ENCODE measurements at regions not wholly inside any gene's neighbourhood (a gene's known extent, or its start where the extent isn't known, plus 50 kb on each side); places are given as distances from the start of the nearest gene placed in this dataset.

DNA sequence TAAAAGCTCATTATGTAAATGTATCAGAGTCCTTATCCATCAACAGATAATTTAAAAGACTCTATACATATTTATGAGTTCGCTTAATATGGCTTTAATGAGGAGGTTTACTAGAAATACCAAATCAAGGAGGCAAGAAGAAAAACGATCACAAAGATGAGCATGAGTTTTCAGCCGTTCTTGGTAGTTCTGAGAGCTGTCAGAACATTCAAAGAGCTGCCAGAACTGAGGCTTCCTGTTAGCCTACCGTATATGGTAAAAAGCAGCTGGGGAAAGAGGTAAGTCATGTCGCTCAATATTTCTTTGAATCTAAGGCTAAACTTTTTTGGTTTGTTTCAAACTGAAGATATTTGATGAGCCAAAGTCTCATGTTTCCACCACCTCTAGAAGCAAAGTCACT is 115.3 kb upstream of the PLXNC1 start:
- DNase-seq, result no peak

DNA sequence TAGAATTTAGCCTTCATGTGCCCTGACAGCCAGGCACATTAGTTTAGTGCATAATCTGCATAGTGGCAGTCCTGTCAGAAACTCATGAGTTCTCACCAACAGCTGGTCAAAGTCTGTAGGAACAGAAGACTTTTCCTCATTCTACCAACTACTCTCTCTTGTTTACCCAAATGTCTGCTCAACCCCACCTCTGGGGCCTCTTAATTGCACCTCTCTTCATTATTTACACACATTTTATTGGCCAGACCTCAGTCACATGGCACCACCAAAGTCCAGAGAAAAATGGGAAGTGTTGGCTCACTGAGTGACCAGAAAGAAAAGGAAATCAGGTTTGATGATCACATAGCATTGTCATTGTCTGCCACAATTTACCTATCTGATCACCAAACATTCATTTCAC is 114.6 kb upstream of the PLXNC1 start:
- no peak for DNase-seq

DNA sequence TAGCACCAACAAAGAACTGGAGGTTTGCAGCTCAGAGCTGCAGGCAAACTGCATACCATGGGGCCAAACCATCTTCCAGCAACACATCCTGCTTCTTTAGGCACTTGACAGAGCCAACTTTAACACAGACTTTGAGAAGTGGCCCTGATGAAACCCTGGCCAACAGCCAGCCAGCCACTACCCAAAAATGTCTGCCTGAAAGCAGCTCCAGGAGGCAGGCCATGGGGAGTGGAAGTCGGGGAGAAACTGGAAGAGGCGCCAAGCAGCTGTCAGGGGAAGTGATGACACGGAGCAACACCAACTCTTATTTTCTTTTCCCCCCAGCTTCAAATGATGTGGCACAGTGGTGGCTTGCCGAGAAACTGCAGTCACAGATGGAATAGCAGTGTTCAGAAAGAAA is 110.9 kb upstream of the PLXNC1 start:
- no peak for DNase-seq

DNA sequence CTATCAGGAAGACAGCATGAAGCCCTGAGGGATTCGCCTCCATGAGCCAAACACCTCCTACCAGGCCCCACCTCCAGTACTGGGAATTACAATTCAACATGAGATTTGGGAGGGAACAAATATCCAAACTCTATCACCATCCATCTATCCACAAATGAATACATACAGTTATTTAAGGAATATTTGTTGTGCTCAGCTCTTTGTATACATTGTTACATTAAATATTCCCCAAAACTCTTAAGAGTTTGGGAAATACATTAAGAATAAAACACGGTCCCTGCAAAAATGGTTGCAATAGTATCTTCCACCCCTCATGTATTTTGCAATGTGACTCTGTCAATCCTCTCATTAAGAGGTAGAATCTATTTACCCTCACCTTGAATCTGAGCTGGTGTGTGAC is 109.8 kb upstream of the PLXNC1 start:
- no peak for DNase-seq

DNA sequence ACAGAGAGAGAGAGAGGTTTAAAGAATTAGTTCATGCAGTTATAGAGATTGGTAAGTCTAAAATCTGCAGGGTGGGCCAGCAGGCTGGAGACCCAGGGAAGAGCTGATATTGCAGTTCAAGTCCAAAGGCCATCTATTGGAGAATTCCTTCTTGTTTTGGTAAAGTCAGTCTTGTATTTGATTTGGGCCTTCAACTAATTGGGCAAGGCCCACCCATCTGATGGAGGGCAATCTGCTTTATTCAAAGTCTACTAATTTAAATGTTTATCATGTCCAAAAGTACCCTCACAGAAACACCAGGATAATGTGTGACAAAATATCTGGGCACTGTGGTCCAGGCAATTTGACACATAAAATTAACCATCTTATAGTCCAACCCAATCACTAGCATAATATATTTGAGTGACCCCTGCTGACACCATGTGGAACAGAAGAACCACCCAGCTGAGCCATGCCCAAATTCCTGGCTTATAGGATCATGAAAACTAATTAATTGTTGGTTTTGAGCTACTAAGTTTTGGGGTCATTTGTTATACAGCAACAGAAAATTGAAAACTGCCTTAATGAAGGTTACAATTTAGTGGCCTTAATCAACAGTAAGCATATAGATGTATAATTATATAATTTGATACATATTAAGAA is 109.1 kb upstream of the PLXNC1 start:
- no peak for DNase-seq

DNA sequence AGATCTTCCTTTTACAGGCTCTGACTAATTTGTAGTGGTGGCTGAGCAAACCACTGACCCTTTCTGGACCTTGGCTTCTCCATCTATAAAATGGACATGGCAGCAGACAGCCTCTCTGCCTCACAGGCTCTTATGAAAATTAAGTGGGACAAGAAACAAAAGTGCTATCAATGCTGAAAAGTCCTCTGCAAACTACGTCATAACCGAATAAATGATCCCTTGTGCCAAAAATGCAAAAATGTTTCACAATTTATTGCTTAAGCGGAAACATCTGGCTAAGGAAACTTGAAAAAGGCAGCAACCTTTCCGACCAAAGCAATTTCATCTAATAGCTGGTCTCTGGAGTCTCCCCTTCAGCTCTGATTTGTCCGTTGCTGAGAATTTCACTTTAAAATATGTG is 108.5 kb upstream of the PLXNC1 start:
- DNase-seq, result no peak

DNA sequence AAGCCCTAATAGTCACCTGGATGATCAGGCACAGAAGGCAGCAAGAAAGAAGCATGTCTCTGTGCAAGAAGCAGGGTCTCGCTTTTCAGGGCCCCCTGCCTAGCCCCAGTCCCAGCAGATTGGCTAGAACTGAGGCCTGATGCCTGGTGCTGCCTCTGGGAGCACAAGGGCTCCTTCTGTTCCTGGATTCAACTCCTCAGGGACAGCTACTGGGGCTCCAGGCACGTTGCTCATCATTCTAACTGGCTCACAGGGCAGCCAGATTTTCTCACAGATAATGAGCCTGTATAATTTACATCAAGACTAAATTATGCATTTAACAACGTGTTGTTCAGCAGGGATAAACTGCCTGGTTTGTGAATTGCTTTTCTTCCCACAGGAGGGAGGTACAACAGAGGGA is 106.5 kb upstream of the PLXNC1 start:
- DNase-seq, result no peak

DNA sequence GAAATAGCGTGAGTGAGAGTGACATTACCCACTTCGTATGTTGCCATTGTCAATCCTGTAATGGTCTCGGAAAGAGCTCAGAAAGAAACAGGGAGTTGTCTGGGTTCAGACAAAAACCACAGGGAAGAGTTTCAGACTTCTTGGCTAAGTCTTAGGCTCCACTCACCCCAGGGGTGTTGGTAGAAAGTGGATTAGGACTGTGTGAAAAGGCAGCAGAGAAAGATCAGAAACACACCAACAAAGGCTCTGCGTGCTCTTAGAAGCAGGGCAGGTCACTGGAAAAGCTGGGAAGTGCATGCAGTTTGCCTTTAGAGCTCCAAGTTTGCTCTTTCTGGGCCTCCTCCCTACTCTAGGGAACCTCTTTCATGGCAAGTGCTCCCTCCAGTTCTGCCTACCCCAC is 106.1 kb upstream of the PLXNC1 start:
- DNase-seq, result no peak

DNA sequence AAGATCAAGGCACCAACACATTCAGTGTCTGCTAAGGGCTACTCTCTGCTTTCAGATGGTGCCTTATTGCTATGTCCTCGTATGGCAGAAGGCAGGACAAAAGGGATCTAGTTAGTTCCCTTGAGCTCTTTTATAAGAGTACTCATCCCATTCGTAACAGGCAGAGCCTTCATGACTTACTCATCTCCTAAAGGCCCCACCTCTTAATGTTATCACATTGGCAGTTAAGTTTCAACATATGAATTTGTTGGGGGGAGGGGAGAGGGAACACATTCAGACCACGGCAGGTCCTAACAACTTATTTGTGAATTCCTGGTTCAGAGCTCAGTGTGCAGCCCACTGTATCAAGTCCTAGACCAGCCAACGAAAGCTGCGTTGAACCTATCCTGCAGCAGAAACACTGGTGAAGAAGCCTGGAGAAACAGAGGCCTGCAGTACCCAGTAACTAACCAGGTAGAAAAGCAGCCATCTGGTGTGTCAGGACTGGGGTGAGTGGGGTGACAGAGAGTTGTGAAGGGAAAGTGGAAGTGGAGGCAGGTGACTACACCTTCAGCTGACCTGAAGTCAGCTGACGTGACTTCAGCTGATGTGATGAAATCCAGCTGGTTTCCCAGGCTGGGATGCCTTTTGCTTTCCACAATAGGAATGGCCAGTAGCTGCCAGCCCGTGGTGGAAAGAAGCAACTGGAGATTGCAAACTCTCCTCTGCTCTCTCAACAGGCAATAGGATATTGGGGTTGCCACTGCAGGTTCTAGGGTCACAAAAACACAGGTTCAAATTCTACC is 101.6 kb upstream of the PLXNC1 start:
- DNase-seq, result no peak

DNA sequence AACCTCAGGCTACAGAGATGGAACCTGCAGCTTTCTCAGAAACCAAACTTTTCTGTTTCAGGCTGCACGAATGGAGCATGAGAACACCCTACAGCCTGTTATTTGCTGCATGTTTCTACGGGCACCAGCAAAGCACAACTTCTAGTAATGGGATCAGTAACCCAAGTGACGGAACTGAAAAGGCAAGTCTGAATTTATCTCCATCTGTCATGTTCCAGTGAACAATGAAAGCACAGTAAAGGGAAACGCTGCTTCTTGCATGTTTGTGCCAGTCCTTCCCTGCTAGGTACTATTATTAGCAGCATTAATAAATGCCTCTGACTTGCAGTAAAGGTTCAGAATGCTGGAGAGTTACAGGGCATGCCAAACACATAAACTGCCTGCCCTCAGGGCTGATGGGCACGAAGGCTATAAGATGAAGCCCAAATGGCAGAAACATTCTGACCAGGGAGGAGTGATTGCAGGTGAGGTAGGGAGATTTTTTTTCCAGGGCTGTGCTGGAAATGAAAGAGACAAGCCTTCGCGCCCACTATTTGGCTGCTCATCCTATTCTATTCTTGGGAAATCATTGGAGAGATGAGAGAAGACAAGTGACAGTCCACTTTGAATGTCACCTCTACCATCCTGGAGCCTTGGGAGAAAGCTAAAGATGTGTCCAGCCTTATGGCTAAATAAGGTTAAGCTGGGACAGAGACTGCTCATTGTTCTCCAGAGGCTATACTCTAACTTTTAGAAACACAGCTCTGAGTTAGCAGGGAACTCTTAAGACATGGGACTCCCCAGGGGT is 100.4 kb upstream of the PLXNC1 start:
- no peak for DNase-seq

DNA sequence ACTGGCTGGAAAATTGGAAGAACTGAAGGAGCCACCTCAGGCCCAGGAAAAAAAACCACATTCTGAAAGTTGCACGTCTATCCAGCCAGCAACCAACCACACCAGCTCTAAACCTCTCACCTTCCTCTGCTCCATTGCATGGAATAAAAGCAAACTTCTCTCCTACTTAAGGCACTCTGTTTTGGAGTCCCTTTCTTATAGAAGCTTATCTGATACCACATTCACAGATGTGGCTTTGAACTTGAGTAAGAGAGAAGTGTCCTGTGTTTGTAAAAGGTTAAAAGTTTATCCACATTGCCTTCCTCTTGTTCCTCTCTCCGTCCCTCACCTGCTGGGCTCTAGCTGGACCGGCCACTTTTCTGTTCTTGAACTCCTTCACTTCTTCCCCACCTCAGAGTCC is 99.6 kb upstream of the PLXNC1 start:
- no peak for DNase-seq

DNA sequence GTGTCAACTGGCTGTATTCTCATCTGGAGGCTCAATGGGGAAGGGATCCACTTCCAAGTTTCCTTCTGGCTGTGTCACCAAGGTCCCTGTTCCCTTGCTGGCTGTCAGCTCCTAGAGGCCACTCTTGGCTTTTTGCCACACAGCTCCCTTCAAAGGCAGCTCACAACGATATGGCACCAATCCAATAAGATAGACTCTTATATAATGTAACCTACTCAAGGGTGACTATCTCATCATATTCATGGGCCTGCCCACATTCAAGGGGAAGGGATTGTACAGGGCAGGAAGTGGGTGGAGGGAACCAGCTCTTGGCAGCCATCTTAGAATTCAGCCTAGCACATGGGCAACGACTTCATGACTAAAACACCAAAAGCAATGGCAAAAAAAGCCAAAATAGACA is 98.7 kb upstream of the PLXNC1 start:
- no peak for DNase-seq

DNA sequence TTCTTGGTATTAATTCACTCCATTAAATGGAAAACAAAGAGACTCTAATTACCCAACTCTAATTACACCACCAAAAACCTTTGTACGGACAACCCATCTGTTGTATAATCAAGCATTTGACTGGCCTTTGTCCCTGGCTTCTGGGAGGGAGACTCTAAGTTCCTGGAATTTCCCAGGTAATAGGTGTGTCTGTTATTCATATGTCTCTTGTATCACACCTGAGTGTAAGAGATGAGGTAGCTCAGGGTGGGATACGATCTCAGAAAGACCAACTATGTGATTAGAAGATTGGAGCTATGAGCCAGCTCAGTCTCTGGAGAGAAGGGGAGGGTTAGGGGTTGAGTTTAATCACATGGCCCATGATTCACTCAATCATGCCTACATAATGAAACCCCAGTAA is 94.7 kb upstream of the PLXNC1 start:
- no peak for DNase-seq

DNA sequence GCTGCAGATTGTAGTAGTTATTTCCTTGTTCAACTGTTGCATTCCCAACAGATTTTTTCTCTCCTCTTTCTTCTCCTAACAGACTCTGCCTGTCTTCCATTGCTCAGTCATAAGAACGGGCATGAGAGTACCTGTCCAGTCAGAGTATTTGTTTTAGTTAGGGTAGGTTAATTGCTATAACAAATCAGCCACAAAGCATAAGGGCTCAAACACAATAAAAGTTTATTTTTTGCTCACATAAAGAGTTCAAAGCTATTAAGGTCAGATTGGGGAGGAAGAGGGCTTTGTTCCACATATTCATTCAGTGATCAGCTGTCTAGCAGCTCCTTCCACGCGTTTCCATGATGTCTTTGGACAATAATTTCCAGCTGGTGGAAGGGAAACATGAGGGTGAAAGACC is 92.8 kb upstream of the PLXNC1 start:
- no peak for DNase-seq

DNA sequence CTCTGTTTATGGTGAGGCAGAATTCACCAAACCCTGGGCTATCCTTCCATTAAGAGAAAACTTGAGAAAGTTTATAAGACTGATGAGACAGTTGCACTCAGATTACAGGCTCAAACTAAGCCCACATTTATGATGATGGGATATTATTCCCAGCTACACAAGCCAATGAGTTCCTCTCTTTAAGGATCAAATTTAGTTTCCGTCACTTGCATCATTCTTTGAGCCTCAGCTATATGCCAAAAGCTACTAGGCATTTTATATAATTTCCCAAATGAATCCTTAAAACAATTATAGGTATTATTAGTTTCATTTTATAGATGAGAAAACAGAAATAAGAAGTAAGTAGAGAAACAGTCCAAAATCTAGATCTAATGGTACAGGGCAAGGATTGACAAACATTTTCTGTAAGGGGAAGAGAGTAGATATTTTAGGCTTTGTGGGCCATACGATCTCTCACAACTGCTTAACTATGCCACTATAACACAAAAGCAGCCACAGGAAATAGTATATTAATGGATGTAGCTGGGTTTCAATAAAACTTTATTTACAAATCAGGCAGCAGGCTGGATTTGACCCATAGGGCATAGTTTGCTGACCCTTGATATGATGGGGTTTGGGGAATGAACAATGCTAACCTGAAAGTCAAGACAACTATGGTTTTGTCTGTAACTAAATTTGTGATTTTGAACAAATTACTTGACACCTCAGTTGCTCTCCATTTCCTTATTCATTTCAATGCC is 91.8 kb upstream of the PLXNC1 start:
- DNase-seq, result no peak

DNA sequence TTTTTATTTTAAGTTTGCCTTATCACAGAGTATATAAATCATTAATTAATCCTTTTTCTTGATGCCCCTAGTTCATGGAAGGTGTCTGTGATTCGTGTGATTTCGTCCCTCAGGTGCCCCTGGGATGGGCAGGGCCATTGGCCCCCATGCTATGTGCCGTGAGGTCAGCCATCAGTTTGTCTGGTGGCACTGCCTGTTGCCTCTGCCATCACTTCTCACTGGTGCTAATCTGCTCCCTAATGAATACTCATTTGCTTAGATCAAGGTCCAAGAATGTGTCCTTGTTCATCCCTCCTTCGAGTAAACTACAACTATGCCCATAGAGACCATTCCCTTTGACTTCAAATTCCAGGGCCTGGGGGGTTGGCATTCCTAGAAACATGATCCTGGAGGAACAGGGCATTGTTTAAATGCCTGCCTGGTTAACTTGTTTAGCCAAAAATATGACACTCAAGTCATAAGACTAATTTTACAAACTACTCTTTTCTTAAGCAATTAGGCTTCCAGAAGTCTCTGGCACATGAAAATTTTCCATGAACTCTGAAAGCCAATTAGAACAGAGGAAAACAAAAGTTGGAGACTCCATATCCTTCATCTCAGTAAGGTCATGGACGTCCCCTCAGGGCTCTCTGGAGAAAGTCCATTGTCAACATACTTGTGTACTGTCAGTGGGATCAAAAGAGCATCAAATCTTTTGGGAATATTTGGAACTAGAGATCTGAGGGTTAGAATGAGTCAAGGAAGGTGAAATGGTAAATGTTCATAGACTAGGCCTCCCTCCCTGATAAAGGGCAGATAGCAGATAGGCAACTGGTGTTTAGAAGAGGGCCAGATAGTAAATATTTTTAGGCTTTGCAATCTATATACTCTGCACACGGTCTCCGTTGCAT is 90.9 kb upstream of the PLXNC1 start:
- DNase-seq, result no peak

DNA sequence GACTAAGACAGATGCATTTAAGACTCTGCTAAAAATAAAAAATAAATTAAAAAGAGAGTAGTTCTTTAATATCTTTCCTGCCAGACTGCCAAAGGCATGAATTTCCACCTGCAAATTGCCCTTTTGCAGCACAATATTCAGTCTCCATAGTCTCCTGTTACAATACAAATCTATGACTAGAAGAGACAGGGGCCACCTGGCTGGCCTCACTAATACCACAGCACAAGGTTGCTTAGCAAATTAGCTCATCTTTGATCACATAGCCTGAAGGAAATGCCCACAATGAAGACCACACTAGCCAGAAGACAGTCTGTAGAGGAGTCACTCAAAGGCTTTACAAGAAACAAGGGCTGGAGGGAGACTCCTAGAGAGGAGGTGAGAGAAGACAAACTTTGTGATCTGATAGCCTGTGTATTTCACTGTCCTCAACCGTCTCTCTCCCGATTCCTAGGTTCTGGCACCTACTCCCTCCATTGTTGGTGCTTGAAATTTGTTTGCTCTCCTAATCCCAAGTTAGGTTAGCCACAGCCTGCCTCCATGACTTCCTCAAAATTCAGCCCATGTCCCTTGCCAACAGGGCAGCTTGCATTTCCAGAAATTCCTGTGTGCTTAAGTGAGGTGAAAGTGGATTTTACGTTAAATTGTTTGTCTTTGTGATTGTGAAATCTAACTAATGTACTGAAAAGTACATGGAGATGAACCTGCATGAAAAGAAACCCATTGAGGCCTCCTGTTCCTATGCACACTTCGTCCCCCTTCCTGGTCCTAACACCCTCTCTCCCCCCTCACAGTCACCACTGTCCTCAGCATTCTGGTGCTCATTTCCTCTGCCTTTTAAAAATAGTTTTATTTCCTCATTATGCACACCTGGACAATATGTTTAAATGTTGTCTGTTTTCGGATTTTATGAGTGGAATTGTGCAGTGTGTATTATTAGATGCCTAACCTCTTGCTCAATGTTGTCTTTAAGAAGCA is 88.7 kb upstream of the PLXNC1 start:
- no peak for DNase-seq

DNA sequence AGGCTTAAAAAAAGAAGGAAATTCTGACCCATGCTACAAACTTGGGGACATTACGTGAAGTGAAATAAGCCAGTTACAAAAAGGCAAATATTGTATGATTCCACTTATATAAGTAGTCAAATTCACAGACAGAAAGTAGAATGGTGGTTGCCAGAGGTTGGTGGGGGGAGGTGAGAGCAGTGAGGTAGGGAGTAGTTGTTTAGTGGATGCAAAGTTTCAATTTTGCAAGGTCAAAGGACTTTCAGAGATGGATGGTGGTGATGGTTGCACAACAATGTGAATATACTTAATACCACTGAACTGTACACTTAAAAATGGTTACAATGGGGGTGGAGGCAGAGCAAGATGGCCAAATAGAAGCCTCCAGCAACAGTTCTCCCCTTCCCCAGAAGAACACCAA is 86.2 kb upstream of the PLXNC1 start:
- no peak for DNase-seq

DNA sequence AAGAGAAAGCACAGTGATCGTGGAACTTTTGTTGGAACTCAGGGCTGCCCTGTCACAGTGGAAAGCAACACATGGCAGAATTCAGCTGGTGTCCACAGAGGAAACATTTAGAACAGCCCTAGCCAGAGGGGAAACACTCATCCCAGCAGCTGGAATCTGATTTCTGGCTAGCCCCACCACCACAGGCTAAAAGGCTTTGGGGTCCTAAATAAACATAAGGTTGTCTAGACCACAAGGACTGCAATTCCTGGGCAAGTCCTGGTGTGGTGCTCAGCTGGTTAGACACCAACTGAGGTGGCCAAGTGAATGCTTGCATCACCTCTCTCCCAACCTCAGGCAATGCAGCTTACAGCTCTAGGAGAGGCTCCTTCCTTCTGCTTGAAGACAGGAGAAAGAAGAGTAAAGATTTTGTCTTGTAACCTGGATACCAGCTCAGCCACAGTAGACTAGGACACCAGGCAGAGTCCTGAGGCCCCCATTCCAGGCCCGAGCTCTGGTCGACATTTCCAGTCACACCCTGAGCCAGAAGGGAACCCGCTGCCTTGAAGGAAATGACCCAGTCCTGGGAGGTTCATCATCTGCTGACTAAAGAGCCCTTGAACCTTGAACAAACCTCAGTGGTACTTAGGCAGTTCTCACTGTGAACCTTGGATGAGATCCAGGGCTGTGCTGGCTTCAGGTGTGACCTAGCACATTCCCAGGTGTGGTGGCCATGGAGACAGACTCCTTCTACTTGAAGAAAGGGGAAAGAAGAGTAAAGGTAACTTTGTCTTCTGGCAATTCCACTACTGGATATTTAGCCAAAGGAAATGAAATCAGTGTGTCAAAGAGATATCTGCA is 85.4 kb upstream of the PLXNC1 start:
- DNase-seq, result no peak

DNA sequence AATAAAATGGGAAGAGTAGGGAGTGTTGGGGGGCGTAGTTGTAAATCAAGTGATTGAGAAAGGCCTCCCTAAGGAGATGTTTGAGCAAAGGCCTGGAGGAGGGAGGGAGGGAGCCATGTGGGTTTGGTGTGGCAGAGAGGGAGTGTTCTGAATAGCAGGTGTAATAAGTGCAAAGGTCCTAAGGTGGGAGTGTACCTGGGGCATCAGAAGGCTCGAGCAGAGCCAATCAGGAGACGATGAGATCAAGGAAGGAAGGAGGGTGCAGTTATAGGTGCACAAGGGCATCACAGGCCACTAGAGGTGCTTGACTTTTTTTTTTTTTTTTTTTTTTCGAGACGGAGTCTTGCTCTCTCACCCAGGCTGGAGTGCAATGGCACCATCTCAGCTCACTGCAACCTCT is 77.9 kb upstream of the PLXNC1 start:
- no peak for DNase-seq

All from midbrain (tissue), 1 donor.